ENCODE measurements at regions not wholly inside any gene's neighbourhood (a gene's known extent, or its start where the extent isn't known, plus 50 kb on each side); places are given as distances from the start of the nearest gene placed in this dataset.

GRCh38 chr3:88452228-88452627 lies 302.5 kb downstream of the C3orf38 start:
- TF ChIP-seq POLR2AphosphoS5 (IDR thresholded peaks at IDR 0.05; ENCODE audit: low read depth, low read length) (no peak), PAX5 (IDR thresholded peaks at IDR 0.05; ENCODE audit: insufficient read depth, low read length, severe bottlenecking) (no peak), TAF1 (IDR thresholded peaks at IDR 0.05; ENCODE audit: low read depth, low read length) (no peak)

Measured in GM12891 (cell line).